Colonic mucosa (tissue), 4 donors: ENCODE measurements at regions not wholly inside any gene's neighbourhood (a gene's known extent, or its start where the extent isn't known, plus 50 kb on each side); places are given as distances from the start of the nearest gene placed in this dataset.
A peak's percentile ranks its signal among the peaks of the same experiment; 100 is the strongest.

Experiments used
- DNase-seq: peaks from one replicate; pipeline ENCODE4 v3.0.0-alpha.2; 2020
- H3K27ac ChIP-seq: fragments of 200-600 bp; one replicate; pipeline ENCODE4 v1.8.0; 2021
- H3K27me3 ChIP-seq: fragments of 200-600 bp; one replicate; pipeline ENCODE4 v1.8.0; 2021
- H3K36me3 ChIP-seq: fragments of 200-600 bp; one replicate; pipeline ENCODE4 v1.8.0; 2021
- H3K4me1 ChIP-seq: fragments of 200-600 bp; one replicate; pipeline ENCODE4 v1.8.0; 2021; ENCODE audit warnings: mild to moderate bottlenecking
- H3K4me3 ChIP-seq: fragments of 200-600 bp; one replicate; pipeline ENCODE4 v1.8.0; 2021
- H3K9ac ChIP-seq, 2 donors: one replicate each; pipeline ENCODE4 v1.7.0; 2013; ENCODE audit warnings: control low read depth in 2 of 2, low read depth in 2 of 2, low read length in 2 of 2
- H3K9me3 ChIP-seq: fragments of 200-600 bp; one replicate; pipeline ENCODE4 v1.8.0; 2021
- intact Hi-C: fragments of 100-400 bp; cut with DNase I; formaldehyde crosslinking; loops from one replicate; pipeline ENCODE4 v1.14.1; 2022
- TF ChIP-seq, protein P1 (sequence below): fragments of 200-600 bp; IDR thresholded peaks from one replicate; pipeline ENCODE4 v1.8.0; 2022; ENCODE audit warnings: antibody characterized with exemption, mild to moderate bottlenecking
- donor health status: healthy.
- donor health status: DM: no; HTN: no; CAD: no.
- donor health status: DM: no; HTN: no; CAD: no.

DNA sequence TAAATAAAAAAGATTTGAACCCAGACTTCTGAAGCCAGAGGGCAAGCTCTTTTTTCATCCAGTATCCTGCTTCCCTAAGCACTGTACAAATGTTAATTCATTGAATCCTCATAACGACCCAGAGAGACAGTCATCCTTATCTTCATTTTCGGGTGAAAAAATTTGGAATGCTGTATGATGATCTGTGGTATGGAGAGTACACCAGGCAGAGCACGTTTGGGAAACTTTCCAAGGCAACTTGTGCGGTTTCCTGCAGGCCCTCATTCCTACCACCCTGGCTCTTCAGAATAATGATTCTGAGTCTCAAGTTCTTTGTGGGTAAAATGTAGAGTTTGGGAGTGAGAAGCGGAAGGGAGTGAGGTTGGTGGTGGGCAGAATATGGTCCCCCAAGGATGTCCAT, 177.9 kb upstream of the CADM1 start:
- no peaks in the 10 kb centered on the region for H3K27me3 ChIP-seq
- H3K36me3 ChIP-seq, result no peaks in the 10 kb centered on the region
- no peak overlapping the region for H3K9ac ChIP-seq
- no peak overlapping the region for H3K27ac ChIP-seq
- intact Hi-C loops, result no loop called here
- DNase-seq, result no peak
- H3K9me3 ChIP-seq, result no peaks in the 10 kb centered on the region
- H3K4me3 ChIP-seq, result no peak overlapping the region
- H3K4me1 ChIP-seq, result no peaks in the 10 kb centered on the region
- TF ChIP-seq, protein P1, sequence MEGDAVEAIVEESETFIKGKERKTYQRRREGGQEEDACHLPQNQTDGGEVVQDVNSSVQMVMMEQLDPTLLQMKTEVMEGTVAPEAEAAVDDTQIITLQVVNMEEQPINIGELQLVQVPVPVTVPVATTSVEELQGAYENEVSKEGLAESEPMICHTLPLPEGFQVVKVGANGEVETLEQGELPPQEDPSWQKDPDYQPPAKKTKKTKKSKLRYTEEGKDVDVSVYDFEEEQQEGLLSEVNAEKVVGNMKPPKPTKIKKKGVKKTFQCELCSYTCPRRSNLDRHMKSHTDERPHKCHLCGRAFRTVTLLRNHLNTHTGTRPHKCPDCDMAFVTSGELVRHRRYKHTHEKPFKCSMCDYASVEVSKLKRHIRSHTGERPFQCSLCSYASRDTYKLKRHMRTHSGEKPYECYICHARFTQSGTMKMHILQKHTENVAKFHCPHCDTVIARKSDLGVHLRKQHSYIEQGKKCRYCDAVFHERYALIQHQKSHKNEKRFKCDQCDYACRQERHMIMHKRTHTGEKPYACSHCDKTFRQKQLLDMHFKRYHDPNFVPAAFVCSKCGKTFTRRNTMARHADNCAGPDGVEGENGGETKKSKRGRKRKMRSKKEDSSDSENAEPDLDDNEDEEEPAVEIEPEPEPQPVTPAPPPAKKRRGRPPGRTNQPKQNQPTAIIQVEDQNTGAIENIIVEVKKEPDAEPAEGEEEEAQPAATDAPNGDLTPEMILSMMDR, result no peak

DNA sequence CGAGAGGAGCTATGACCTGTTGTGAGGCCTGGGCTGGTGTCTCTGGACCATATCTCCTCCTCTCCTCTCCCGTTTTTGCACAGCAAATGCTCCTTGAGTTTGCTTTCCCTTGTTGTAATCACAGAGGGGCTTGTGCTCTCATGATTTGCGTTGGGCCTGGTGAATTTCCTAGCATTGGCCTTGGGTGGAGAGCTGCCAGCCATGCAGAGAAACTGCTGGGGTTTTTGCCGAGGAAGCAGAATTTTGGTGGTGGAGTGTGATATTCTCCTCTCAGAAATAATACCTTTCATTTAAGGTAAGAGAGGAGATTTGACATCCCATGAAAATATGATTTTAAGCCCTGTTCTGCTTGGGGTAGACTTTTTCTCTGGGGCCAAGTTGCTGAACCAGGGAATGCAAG, 175.7 kb upstream of the CADM1 start:
- Histone ChIP-seq H3K4me1 (no peaks in the 10 kb centered on the region), H3K9ac (no peak overlapping the region), H3K27me3 (no peaks in the 10 kb centered on the region), H3K4me3 (no peak overlapping the region), H3K36me3 (no peaks in the 10 kb centered on the region), H3K27ac (no peak overlapping the region), H3K9me3 (no peaks in the 10 kb centered on the region)
- TF ChIP-seq, protein P1, result no peak
- intact Hi-C loops, result loop anchor here (2.0 to 10.0 kb wide), 2 partner anchors 347 to 905 kb away; no protein-coding TSS in a partner anchor
- DNase-seq, result no peak

DNA sequence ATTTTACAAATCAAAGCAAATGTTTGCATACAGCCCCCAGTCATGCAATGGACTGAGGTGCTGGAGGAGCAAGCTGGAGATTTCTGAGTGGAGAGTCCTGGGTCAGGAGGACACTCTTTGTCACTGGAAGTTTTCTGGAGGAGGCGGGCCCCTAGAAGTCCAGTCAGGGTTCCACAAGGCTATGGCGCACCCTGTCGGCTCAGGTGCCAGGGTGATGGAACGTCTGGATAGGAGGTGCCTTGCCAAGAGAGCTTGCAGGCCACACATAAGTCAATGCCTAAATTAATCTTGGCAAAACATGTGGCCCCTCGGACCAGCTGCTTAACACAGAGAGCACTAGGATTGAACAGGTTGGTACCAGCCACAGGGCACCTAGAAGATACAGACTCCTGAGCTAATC, 174.7 kb upstream of the CADM1 start:
- intact Hi-C loops, result loop anchor here (2.0 to 10.0 kb wide), 2 partner anchors 346 to 904 kb away; no protein-coding TSS in a partner anchor
- no peaks in the 10 kb centered on the region for H3K4me1 ChIP-seq
- no peak overlapping the region for H3K4me3 ChIP-seq
- TF ChIP-seq, protein P1, result peak; percentile 45
- peak; percentile 60 for DNase-seq
- no peak overlapping the region for H3K27ac ChIP-seq
- no peak overlapping the region for H3K9ac ChIP-seq
- no peaks in the 10 kb centered on the region for H3K9me3 ChIP-seq
- no peaks in the 10 kb centered on the region for H3K27me3 ChIP-seq
- H3K36me3 ChIP-seq, result no peaks in the 10 kb centered on the region

DNA sequence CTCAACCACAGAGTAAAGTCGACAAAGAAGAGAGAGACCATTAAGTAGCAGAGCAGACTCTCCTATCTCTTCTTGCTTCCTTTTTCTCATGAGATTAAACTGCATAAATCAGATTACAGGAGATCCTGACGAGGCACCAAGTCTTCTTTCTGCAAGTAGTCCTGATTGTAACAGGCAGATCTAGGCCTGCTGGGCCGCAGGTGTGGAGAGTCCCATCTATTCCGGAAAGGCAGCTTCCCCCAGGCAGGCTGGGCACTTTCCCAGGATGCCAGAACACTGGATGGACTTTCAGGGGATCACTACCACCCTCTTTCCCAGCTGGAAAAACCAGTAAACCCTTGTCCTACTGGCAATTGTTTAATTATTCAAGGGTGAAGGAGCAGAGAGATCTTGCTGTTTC, 173.0 kb upstream of the CADM1 start:
- no peaks in the 10 kb centered on the region for H3K36me3 ChIP-seq
- TF ChIP-seq, protein P1, result no peak
- no peaks in the 10 kb centered on the region for H3K27me3 ChIP-seq
- H3K4me3 ChIP-seq, result no peak overlapping the region
- DNase-seq, result no peak
- no peak overlapping the region for H3K9ac ChIP-seq
- H3K4me1 ChIP-seq, result no peaks in the 10 kb centered on the region
- no peaks in the 10 kb centered on the region for H3K9me3 ChIP-seq
- H3K27ac ChIP-seq, result no peak overlapping the region
- intact Hi-C loops, result loop anchor here (10.0 kb wide), 1 partner anchor 902 kb away; no protein-coding TSS in a partner anchor

DNA sequence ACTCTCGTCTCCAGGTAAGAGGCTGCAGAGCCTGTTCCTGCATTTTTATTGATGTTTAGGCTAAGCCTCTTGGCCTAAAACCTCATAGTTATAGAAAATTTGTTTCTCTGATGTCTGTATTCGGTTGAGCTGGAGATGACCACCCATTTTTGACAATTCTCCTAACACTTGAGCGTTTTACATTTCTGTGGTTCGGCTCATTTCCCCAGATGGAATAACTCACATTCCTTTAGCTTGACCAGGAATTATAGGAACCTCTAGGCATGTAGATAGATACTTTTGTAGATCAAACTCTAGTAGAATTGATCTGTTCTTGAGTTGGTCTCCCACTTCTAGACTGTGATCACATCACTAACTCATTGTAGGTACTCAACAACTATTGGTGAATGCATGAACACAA, 172.6 kb upstream of the CADM1 start:
- Histone ChIP-seq H3K27me3 (no peaks in the 10 kb centered on the region), H3K4me1 (no peaks in the 10 kb centered on the region), H3K27ac (no peak overlapping the region), H3K9me3 (no peaks in the 10 kb centered on the region), H3K9ac (no peak overlapping the region), H3K36me3 (no peaks in the 10 kb centered on the region), H3K4me3 (no peak overlapping the region)
- DNase-seq, result no peak
- TF ChIP-seq, protein P1, result no peak
- intact Hi-C loops, result loop anchor here (10.0 kb wide), 1 partner anchor 902 kb away; no protein-coding TSS in a partner anchor
